IMR-90 (cell line): ENCODE measurements at regions not wholly inside any gene's neighbourhood (a gene's known extent, or its start where the extent isn't known, plus 50 kb on each side); places are given as distances from the start of the nearest gene placed in this dataset.

ENCODE experiments used
- ATAC-seq: fragments of 200-7000 bp; cut with Tn5 transposase; 2 replicates; pipeline ENCODE4 v1.9.1; 2020; ENCODE audit warnings: low read depth, mild to moderate bottlenecking, moderate library complexity
- BruUV-seq: library from RNA; stranded (reverse); fragments of 400-500 nt; replicated peaks from 2 replicates; lab custom pipeline; 2021; lab: Mats Ljungman, UMichigan
- CTCF ChIA-PET: fragments of 300-600 bp; formaldehyde crosslinking; extraction: SDS; loops from one replicate; lab custom pipeline; 2021; ENCODE audit warnings: antibody characterized with exemption; lab: Yijun Ruan, JAX
- POLR2A ChIA-PET: fragments of 300-600 bp; sonication (Branson Sonifier 250); formaldehyde crosslinking; loops from one replicate; lab custom pipeline; 2022; ENCODE audit warnings: antibody characterized with exemption; ENCODE audit not compliant: unreplicated experiment; lab: Charles Lee
- DNase-seq: peaks from one replicate; pipeline ENCODE4 v3.0.0; 2013
- H2AFZ ChIP-seq: replicated peaks from 2 replicates; pipeline ENCODE3; 2013; ENCODE audit warnings: low read length, mild to moderate bottlenecking; ENCODE audit not compliant: poor library complexity
- H2AK5ac ChIP-seq: 2 replicates; pipeline ENCODE4 v1.6.1; 2013; ENCODE audit warnings: low read depth, low read length, inconsistent platforms
- H2AK9ac ChIP-seq: replicated peaks from 2 replicates; pipeline ENCODE3; 2013; ENCODE audit warnings: mild to moderate bottlenecking, low read depth, low read length, moderate library complexity; ENCODE audit not compliant: poor library complexity
- H2BK120ac ChIP-seq: 2 replicates; pipeline ENCODE4 v1.6.1; 2013; ENCODE audit warnings: low read depth, low read length, inconsistent platforms
- H2BK15ac ChIP-seq: 3 replicates; pipeline ENCODE4 v1.6.1; 2013; ENCODE audit warnings: low read depth, low read length, inconsistent platforms
- H2BK20ac ChIP-seq: 2 replicates; pipeline ENCODE4 v1.6.1; 2013; ENCODE audit warnings: low read depth, mild to moderate bottlenecking, inconsistent platforms, low read length, moderate library complexity
- H2BK5ac ChIP-seq: 2 replicates; pipeline ENCODE4 v1.6.1; 2013; ENCODE audit warnings: mild to moderate bottlenecking, low read depth, low read length, inconsistent platforms; ENCODE audit not compliant: poor library complexity, severe bottlenecking
- H3K14ac ChIP-seq: replicated peaks from 2 replicates; pipeline ENCODE4 v1.6.1; 2013; ENCODE audit warnings: low read depth, low read length, inconsistent platforms
- H3K18ac ChIP-seq: 2 replicates; pipeline ENCODE4 v1.6.1; 2013; ENCODE audit warnings: low read depth, low read length, control low read depth
- H3K23ac ChIP-seq: 2 replicates; pipeline ENCODE4 v1.6.1; 2013; ENCODE audit warnings: low read depth, low read length, inconsistent platforms
- H3K27ac ChIP-seq: 2 replicates; pipeline ENCODE4 v1.5.1; 2013; ENCODE audit warnings: mild to moderate bottlenecking, control low read depth, low read length; ENCODE audit not compliant: insufficient read depth
- H3K27me3 ChIP-seq: 2 replicates; pipeline ENCODE4 v1.6.1; 2013; ENCODE audit warnings: low read length; ENCODE audit not compliant: control insufficient read depth, insufficient read depth
- H3K36me3 ChIP-seq: 2 replicates; pipeline ENCODE4 v1.6.1; 2013; ENCODE audit warnings: low read length, mixed read lengths; ENCODE audit not compliant: control insufficient read depth, insufficient read depth
- H3K4ac ChIP-seq: 2 replicates; pipeline ENCODE4 v1.6.1; 2013; ENCODE audit warnings: low read depth, low read length, inconsistent platforms
- H3K4me1 ChIP-seq: 2 replicates; pipeline ENCODE4 v1.6.1; 2013; ENCODE audit warnings: low read length, mixed read lengths; ENCODE audit not compliant: control insufficient read depth, insufficient read depth
- H3K4me2 ChIP-seq: 2 replicates; pipeline ENCODE4 v1.6.1; 2013; ENCODE audit warnings: low read depth, mild to moderate bottlenecking, control low read depth, low read length, moderate library complexity
- H3K4me3 ChIP-seq: 2 replicates; pipeline ENCODE4 v1.5.1; 2013; ENCODE audit warnings: low read depth, mild to moderate bottlenecking, control low read depth, low read length, moderate library complexity; ENCODE audit not compliant: insufficient read depth
- H3K56ac ChIP-seq: 2 replicates; pipeline ENCODE4 v1.6.1; 2013; ENCODE audit warnings: low read length, inconsistent platforms; ENCODE audit not compliant: insufficient read depth; ENCODE audit errors: extremely low read depth
- H3K79me1 ChIP-seq, 2 experiments: 2 replicates each; pipeline ENCODE4 v1.6.1; 2013; ENCODE audit warnings: low read length in 2 of 2, inconsistent platforms in 1 of 2, low read depth in 1 of 2
- H3K9ac ChIP-seq: 2 replicates; pipeline ENCODE4 v1.6.1; 2013; ENCODE audit warnings: low read depth, low read length, control low read depth
- H3K9me1 ChIP-seq: 2 replicates; pipeline ENCODE4 v1.6.1; 2013; ENCODE audit warnings: low read length, inconsistent platforms; ENCODE audit not compliant: insufficient read depth
- H3K9me3 ChIP-seq: 2 replicates; pipeline ENCODE4 v1.6.1; 2013; ENCODE audit warnings: low read length; ENCODE audit not compliant: control insufficient read depth, insufficient read depth
- H4K20me1 ChIP-seq: 2 replicates; pipeline ENCODE4 v1.6.1; 2013; ENCODE audit warnings: low read length, inconsistent platforms; ENCODE audit not compliant: insufficient read depth
- H4K5ac ChIP-seq: 2 replicates; pipeline ENCODE4 v1.6.1; 2013; ENCODE audit warnings: mild to moderate bottlenecking, low read depth, low read length, control low read depth
- H4K8ac ChIP-seq, 2 experiments: 2 replicates each; pipeline ENCODE4 v1.6.1; 2013; ENCODE audit warnings: low read depth in 2 of 2, low read length in 2 of 2, control low read depth in 1 of 2, inconsistent platforms in 1 of 2
- H4K91ac ChIP-seq: 2 replicates; pipeline ENCODE4 v1.6.1; 2013; ENCODE audit warnings: low read depth, low read length, inconsistent platforms; ENCODE audit not compliant: insufficient read depth
- MAZ ChIP-seq: IDR thresholded peaks from 2 replicates; pipeline ENCODE4 v1.6.1; 2012; ENCODE audit warnings: low read depth, mild to moderate bottlenecking, low read length, improper control_type of control experiment, moderate library complexity, borderline replicate concordance
- NFE2L2 ChIP-seq: fragments of 150-350 bp; IDR thresholded peaks from 2 replicates; pipeline ENCODE4 v1.6.1; 2016; ENCODE audit warnings: low read depth, mild to moderate bottlenecking, low read length
- SMC3 ChIP-seq: fragments of 150-350 bp; IDR thresholded peaks from 2 replicates; pipeline ENCODE4 v1.6.1; 2016; ENCODE audit warnings: low read depth, mild to moderate bottlenecking, antibody characterized with exemption, low read length, moderate library complexity
- USF2 ChIP-seq: fragments of 150-350 bp; IDR thresholded peaks from 2 replicates; pipeline ENCODE4 v1.6.1; 2017; ENCODE audit warnings: mild to moderate bottlenecking, antibody characterized with exemption, low read length, low read depth
- WGBS, 2 experiments: methylation state at CpG; one replicate each; pipeline versions ENCODE4 v1.1.5 to v1.1.7; 2013; ENCODE audit warnings: missing lambda C conversion rate in 2 of 2; ENCODE audit not compliant: insufficient read length in 1 of 2; ENCODE audit errors: extremely low coverage in 2 of 2; 5-methylcytosine and 5-hydroxymethylcytosine counted together
- dilution Hi-C: fragments of 300-500 bp; cut with HindIII; formaldehyde crosslinking; loops from one replicate; pipeline ENCODE4 v1.14.3; 2018; ENCODE audit warnings: low sequenced_read_pairs; ENCODE audit not compliant: unreplicated experiment
- in situ Hi-C: fragments of 300-500 bp; cut with MboI; formaldehyde crosslinking; loops from 3 replicates; pipeline ENCODE4 v1.14.3; 2019; ENCODE audit warnings: low sequenced_read_pairs, inconsistent platforms, mixed read lengths
- intact Hi-C: fragments of 100-400 bp; cut with micrococcal nuclease; formaldehyde crosslinking; loops from 2 replicates; pipeline ENCODE4 v1.10.0; 2022

DNA sequence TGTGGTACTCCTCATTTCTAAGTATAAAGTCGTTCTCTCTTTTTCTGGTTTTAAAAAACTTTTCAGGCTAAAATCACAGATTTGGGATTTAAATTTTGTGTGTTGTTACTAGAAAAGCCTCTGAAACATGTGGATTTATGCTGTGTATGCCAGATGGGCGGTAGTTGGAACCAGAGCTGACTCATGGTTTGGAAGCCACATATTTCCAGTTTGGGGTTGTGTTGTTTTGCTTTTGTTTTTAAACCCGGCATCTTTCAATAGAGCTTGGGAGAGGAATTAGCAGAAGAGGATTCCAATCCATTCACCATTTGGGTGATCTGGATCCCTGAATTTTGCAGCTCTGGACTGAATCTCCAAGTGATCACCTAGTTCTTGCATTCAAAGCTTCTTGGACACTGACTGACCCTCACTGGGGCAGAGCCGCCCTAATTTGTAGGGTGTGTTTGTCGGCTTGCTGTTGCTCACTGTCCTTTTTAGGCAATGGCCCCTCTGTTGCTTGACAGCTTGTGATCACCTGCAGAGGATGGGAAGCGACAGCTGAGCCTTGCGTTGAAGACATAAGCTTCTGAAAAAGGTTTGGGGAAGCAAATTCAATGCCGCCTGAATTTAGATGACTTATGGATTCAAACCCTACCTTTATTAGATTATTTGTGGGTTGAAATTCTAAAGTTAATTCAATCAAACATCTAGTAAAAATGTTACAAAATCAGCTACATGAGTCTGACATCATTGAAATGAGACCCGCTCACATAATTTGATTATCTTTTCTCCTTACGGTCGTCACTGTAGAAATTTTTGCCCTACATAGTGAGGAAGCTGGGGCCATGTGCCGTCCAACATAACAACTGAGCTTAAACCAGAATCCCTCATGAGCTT lies 79.9 kb upstream of the CD83 start:
- no peak for TF ChIP-seq MAZ
- no peak for TF ChIP-seq SMC3
- no peak for TF ChIP-seq USF2
- TF ChIP-seq NFE2L2, result peak; percentile 32; the same call in 1 of the 2 replicates
- H3K79me1 ChIP-seq, result no peaks in the 10 kb centered on the region
- peak overlapping the region; percentile 13 to 83; a peak in 2 of 4 replicates for H4K8ac ChIP-seq
- H2BK120ac ChIP-seq, result peak overlapping the region; percentile 100
- H3K9me1 ChIP-seq, result peaks cover 17% of the 10 kb centered on the region
- peak; percentile 80 for DNase-seq
- peak overlapping the region; percentile 77; the same call in 2 of the 3 replicates for H2BK15ac ChIP-seq
- peaks cover 2% of the 10 kb centered on the region; the same call in 1 of the 2 replicates for H3K9me3 ChIP-seq
- H3K4me1 ChIP-seq, result peaks cover 18% of the 10 kb centered on the region
- peak overlapping the region; percentile 91 for H3K27ac ChIP-seq
- peak overlapping the region; percentile 32; the same call in 1 of the 2 replicates for H3K56ac ChIP-seq
- intact Hi-C loops (loop anchor here (5.0 kb wide), 1 partner anchor 115 kb away; the partner anchor contains the start of gene RNF182), in situ Hi-C loops (no loop called here), dilution Hi-C loops (no loop called here)
- no TSS peak for BruUV-seq
- no peaks in the 10 kb centered on the region for H4K20me1 ChIP-seq
- peak overlapping the region; percentile 95 for H2BK20ac ChIP-seq
- peak overlapping the region; percentile 95 for H2AK5ac ChIP-seq
- no peaks in the 10 kb centered on the region for H3K27me3 ChIP-seq
- H4K5ac ChIP-seq, result peak overlapping the region; percentile 85; the same call in 1 of the 2 replicates
- WGBS, 2 experiments, result 60% methylated on average over 2 of the region's 12 CpGs; no CpG with 5 or more reads in 1 of the 2 experiments
- no peak overlapping the region; the same call in 1 of the 2 replicates for H3K4me3 ChIP-seq
- CTCF ChIA-PET, result interaction anchor here (0.5 to 2.7 kb wide), 5 partner anchors 9 to 635 kb away, joined by 3 to 12 read pairs (median 6); no protein-coding TSS in a partner anchor
- H2AFZ ChIP-seq, result peak overlapping the region; percentile 69
- peak overlapping the region; percentile 94 for H2BK5ac ChIP-seq
- H3K14ac ChIP-seq, result peak overlapping the region; percentile 84
- H3K23ac ChIP-seq, result peak overlapping the region; percentile 81
- H4K91ac ChIP-seq, result peak overlapping the region; percentile 87
- H3K4me2 ChIP-seq, result peak overlapping the region; percentile 90
- peak; percentile 22 for ATAC-seq
- no peak overlapping the region for H2AK9ac ChIP-seq
- POLR2A ChIA-PET, result no interaction called here
- no peak overlapping the region for H3K9ac ChIP-seq
- no peaks in the 10 kb centered on the region for H3K36me3 ChIP-seq
- H3K18ac ChIP-seq, result peak overlapping the region; percentile 73
- peak overlapping the region; percentile 93 for H3K4ac ChIP-seq
